ENCODE measurements at regions not wholly inside any gene's neighbourhood (a gene's known extent, or its start where the extent isn't known, plus 50 kb on each side); places are given as distances from the start of the nearest gene placed in this dataset.

DNA sequence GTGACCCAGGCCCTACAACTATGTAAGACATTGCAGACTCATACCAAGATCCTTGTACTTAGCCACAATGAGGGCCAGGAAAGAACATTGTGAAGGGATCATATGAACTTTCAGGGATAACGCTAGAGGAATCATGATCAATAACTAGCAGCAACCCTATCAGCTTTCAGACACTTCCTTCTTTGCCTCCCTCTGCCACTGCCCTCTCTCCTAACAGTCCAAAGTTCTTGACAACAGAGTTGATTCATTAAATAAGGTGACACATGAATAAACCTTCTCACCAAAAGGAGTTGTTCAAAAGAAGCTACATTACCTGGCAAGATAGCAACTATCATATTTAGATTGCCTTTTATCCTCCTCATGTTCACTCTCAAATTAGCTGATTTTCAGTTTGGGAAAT is 272.2 kb upstream of the DACH1 start:
- no peak for DNase-seq (ENCODE audit: low read depth in 4 of 4, low spot score in 3 of 4)

DNA sequence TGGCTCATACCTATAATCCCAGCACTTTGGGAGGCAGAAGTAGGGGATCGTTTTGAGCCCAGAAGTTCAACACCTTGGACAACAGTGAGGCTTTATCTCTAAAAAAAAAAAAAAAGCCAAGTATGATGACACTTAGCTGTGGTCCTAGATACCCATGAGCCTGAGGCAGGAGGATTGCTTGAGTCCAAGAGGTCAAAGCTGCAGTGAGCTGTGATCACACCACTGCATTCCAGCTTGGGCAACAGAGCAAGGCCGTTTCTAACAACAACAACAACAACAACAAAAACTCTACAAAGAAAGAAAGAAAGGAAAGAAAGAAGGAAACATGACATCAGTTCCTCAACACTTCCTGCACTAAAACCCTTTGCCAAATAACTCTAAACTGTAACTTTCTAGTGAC is 265.1 kb upstream of the DACH1 start:
- no peak for DNase-seq (ENCODE audit: low read depth in 4 of 4, low spot score in 3 of 4)

DNA sequence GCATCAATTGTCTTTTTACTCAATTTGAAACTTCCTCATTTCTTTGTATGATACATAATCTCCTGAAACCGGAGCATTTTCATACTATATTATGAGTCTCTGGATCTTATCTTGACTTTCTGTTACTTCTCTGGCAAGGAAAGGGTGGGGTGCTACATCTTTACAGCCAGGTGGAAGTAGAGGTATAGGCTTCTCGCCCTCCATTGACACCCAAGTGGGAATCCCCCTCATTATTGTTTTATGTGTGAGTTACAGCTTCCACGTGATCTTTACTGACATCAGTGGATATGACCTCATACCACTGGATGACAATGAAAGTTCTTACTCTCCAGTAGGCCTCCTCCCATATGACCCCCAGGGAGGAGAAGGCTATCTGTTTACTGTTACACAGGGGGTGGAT is 262.1 kb upstream of the DACH1 start:
- no peak for DNase-seq (ENCODE audit: low read depth in 4 of 4, low spot score in 3 of 4)

DNA sequence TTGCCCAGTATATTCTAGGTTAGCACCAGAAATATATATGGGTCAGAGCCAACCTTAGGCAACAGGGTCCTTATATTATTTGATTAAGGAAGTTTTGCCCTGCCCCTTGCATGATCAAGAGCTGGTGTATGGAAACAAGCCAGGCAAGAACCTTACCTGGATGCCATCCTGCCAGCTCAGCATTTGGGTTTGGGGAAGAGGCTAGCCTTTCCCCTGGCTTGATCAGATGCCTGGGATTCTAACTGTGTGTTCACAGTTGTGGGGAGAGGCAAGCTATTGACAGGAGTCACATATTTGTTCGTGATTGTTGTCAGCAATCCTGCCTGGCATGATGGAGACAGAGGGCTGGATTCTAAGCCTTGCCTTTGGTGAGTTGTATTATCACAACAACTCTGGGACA is 260.0 kb upstream of the DACH1 start:
- no peak for DNase-seq (ENCODE audit: low read depth in 4 of 4, low spot score in 3 of 4)

DNA sequence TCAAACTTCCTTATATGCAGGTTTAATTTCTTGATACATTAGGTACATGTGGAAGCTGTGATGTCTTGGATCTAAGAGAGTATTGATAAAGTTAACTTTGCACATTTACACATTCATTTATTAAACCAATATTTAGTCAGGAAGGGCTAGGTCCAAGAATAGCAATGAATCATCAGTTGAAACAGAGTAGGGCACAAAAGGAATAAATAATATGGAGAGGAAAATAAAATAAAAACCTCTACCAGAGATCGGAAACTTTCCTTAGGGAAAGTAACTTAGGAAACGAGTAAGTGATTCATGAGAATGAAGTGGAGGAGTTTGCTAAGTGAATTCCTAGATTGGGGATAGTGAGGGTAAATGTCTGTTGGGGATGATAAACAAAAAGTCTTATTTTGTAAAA is 259.4 kb upstream of the DACH1 start:
- no peak for DNase-seq (ENCODE audit: low read depth in 4 of 4, low spot score in 3 of 4)

DNA sequence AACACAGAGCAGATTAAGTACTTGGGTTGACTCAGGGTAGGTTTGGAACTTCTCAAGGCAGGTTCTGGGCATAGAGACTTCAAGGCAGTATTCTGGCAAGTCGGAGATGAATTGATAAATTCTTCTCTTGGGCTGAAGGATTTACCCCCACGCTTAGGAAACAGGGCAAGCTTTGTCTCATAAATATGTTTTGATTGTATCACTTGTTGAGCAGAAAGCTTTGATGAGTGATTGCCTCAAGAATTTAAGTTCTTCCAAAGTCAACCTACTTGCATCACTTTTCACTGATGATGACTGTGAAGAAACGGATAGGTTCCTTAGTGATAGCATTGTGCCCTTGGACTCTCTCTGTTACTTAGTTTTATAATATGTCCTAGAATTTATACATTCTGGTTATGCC is 258.6 kb upstream of the DACH1 start:
- no peak for DNase-seq (ENCODE audit: low read depth in 4 of 4, low spot score in 3 of 4)

DNA sequence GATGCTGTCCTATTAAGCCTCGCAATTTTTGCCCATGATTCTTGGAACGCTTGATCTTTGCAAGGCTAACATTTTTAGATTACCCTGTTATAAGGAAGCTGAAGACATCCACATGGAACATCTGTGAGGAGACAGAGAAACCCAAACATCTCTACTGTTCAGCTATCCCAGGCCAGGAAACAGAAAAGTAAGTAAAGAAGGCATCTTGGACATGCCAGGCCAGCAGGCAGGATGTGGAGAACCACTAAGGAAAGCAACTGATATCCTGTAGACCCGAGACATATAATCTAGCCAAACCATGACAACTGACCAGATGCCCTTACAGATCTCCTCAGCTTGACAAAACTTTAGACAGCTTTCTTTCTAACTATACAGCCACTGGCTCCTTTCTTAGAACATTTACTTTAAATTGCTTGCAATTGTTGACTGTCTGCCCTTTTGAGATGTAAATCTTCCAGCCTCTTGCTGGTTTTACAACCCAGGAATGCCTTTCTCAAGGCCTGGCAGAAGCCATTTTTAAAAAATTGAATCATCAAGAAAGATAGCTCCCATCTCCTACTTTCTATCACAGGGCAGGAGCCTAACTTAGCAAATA is 255.8 kb upstream of the DACH1 start:
- no peak for DNase-seq (ENCODE audit: low read depth in 4 of 4, low spot score in 3 of 4)

DNA sequence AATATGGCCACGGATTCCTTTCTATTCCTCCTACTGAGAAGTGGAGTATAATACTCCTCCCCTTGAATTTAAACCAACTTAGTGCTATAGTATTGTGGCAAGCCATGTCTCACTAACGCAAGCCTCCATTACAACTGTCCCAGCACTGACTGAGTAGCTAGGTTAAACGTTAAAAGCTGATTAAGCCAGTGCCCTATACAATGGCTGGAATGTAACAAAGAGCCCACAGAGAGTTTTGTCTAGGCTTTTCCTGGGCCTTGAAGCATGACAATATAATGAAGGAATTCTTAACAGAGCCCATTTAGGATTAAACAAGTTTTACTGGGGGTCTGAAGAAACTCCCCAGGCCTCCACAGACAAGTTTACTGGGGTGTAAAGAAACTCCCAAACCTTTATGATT is 254.5 kb upstream of the DACH1 start:
- no peak for DNase-seq (ENCODE audit: low read depth in 4 of 4, low spot score in 3 of 4)

DNA sequence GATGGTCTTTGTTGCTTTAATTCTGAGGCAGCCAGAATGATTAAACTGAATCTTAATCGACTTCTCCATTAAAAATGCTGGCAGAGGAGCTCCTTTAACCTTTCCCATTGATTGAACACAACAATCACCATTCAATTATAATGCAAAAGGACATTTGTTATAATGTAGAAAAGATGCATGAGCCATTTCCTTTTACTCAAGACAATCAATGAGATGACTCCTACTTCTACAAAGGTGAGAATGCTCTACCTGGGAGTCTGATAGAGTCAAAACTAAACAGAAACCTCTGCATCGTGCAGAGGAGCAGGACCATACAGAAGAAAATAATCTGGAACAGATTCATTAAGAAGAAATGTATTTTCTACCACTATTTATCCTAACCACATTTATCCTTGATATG is 253.6 kb upstream of the DACH1 start:
- no peak for DNase-seq (ENCODE audit: low read depth in 4 of 4, low spot score in 3 of 4)

DNA sequence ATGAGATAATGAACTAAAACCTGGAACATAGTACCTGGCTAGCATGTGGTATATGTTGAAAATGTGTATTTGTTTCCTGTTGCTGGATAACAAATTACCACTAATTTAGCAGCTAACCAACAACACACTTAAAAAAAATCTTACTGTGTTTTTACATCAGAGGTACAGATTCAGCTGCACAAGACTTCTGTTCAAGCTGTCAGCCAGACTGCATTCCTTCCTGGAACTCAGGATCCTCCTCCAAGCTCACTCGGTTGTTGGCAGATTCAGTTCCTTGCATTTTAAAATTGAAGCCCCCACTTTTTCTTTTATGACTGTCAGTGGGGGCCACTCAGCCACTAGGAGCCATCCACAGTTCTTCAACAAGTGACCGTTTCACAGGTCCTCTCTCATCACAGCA is 246.9 kb upstream of the DACH1 start:
- DNase-seq (ENCODE audit: low read depth in 4 of 4, low spot score in 3 of 4) = no peak

DNA sequence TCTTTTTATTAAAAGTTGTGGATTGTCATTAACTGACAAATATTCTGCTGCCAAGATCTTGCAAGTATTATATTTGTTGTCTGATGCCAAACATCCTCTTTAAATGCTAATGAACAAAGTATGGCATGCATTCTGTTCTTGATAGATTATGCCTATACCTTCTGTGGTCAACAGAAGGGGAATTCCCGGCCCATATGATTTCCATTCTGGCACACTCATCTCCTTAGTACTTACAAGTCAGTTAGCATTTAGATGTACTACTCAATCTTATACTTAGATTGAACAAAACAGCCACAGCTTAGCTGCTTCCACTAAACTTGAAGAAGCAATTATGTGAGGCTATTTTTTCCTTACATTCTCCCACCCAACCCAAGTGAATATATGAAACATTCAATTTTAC is 246.1 kb upstream of the DACH1 start:
- DNase-seq (ENCODE audit: low read depth in 4 of 4, low spot score in 3 of 4) = no peak

DNA sequence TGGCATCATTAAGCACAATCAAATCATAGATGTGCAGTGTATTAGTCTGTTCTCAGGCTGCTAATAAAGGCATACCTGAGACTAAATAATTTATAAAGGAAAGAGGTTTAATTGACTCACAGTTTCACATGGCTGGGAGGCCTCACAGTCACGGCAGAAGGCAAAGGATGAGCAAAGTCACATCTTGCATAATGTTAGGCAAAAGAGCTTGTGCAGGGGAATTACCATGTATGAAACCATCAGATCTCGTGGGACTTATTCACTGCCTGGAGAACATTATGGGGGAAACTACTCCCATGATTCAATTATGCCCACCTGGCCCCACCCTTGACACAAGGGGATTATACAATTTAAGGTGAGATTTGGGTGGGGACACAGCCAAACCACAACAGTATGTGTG is 245.2 kb upstream of the DACH1 start:
- no peak for DNase-seq (ENCODE audit: low read depth in 4 of 4, low spot score in 3 of 4)

DNA sequence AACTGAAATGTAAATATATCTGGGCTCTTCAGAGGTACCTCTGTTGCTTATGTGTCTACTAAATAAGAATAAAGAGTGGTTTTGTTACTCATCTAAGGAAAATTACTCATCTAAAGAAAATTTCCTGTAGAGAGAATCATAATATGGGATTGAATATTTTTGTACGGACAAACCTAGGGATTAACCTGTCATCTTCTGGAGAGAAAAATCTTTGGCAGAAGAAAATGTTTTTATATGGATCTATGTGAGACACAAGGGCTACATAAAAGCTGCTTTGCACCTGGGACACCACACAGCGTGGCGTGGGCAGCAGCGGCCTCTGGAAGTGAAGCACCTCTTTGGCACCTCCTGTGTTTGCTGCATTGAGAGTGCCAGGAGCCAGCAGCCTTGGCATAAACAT is 242.9 kb upstream of the DACH1 start:
- no peak for DNase-seq (ENCODE audit: low read depth in 4 of 4, low spot score in 3 of 4)

DNA sequence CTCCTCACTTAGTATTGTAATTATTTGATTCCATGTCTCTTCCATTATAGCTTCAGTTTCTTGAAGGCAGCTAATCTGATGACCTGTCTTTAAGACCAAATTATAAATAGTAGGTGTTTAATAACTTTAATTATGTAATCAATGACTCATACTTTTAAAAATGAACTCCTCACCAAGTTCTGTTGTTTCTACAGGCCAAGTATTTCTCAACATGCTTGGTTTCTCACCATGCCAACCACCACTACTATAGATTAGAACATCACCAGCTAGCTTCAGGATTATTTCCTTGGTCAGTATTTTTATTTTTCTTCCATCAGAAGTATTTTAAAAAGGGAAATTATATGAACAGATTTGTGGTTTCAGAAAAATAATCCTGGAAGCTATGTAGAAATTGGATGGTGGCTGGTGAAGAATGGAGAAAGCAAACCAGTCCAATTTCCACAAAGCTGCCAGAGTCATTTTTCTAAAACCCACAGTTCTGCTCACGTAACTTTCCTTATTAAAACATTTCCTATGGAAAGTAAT is 237.7 kb upstream of the DACH1 start:
- DNase-seq (ENCODE audit: low read depth in 4 of 4, low spot score in 3 of 4) = no peak

DNA sequence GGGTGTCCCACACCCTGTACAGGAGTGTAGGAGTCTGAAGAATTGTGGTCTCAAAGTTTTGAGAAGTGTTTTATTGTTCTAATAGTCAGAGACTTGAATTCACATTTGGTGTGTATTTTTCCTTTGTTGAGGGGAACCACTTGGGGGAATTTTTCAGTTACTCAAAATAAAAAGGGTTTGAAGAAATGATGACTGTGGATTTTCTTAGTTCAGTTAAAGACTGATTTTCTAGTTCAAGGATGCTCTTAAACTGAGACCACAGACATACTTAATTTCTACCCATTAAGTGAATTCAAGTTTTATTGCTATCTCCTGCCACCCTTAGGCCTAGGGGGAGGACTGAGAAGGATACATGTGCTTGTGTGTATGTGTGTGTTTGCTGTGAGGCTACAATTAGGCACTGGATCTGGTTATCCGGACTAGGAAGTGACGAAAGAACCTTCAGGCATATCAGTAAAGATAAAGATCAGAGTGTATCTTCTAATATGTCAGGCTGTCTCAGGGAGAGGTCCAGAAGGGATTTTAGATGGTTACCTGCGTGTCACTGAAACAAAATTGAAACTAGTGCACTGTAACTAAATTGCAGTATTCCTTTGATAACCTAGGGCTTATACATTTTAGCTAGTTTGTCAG is 234.9 kb upstream of the DACH1 start:
- no peak for DNase-seq (ENCODE audit: low read depth in 4 of 4, low spot score in 3 of 4)

DNA sequence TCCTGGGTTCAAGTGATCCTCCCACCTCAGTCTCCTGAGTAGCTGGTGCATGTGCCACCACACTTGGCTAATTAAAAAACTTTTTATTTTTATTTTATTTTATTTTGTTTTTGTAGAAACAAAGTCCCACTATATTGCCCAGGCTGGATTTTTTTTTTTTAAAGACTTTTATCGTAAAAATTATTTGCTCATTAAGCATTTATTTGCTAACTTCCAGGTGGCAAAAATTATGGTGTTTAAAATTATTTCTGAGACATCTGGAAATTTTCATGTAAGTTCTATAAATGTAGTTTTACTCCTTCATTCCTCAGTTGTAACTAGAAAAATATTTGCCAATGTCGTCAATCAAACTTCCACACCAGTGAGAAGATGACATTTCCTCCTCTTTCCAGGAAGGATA is 233.3 kb upstream of the DACH1 start:
- no peak for DNase-seq (ENCODE audit: low read depth in 4 of 4, low spot score in 3 of 4)

DNA sequence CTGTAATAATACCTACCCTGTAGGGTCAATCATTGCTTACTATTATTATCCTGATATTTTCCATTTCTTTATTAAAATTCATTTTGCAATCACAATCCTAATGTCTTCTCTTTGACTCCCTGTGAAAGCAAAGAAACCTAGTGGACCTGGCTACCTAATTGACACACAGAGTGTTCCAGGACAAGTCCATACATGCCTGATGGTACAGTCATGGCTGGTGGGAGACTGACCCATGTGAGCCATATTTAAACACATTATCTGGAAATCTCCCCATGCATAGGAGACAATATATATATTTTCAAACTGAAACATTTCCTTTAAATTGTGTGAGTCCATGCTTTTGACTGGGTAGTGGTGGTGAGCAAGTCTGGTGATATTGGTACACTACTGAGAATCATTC is 230.6 kb upstream of the DACH1 start:
- DNase-seq (ENCODE audit: low read depth in 4 of 4, low spot score in 3 of 4) = no peak

DNA sequence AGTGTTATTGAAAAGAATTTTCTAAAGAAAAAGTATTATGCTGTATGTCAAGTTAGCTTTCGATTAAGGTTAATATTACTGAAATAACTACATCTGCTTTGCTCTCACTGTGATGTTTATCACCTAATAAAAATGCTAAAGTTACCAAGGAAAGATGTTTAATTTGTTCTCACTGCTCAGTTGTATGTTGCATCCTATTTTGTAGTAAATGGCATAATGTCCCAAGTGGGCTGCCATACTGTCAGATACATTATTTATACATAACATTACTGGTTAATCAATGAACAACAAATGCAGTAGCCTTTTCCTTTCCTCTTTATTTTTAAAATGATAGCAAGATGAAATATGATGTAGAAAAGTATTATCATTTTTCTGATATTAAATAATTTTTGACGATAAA is 226.3 kb upstream of the DACH1 start:
- DNase-seq (ENCODE audit: low read depth in 4 of 4, low spot score in 3 of 4) = no peak

DNA sequence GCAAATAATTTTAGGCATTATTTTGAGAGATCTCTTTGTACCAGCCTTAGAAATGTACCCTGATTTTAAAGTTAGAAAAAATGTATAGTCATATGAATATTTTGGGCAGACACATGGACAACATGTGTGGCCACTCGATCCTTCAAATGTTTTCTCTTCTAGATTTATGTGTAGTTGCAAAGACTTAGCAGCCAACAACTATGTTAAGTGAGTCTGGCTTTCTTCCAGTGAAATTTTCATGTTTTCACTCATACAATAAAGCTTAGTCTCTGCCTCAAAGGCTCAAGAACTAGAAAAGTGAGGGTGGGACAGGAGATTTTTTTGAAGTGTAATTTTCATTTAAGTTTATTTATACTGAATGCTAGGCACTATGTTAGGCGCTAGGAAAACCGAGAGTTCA is 207.7 kb upstream of the DACH1 start:
- DNase-seq (ENCODE audit: low read depth in 4 of 4, low spot score in 3 of 4) = no peak

DNA sequence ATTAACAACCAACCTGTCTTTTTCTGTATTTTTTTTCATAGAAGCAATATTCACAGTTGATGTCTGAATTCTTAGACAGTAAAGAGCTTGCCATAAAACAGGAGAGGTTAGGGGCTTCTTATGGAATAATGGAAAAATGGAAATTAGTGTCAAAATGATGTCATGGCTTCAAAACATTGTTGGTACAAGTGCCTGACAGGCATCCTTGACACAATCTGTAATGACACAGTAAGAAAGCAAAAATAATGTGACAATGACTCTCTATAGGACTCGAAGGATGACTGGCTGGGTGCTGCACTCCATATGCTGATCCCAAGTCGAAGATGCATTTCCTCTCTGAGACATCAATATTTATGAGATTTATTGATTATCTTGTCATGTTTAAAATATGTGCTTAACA is 205.3 kb upstream of the DACH1 start:
- DNase-seq (ENCODE audit: low read depth in 4 of 4, low spot score in 3 of 4) = no peak

DNA sequence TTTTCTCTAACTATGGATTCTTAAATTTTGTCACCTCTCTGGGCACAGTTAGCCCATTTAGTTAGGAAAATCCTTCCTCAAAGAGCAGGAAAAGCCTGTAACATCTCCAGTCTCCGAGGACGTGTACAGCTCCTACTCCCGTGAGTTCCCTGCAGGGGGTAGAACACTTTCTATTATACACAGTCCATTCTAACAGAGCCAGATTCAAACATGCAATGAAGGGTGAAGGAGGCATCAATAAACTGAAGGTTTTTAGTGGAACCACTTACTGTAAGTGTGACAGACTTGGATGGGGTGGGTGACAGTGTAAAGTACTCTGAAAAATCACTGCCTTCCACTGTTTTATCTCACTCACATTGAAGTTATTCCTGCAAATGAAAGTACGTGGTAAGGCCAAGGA is 204.7 kb upstream of the DACH1 start:
- DNase-seq (ENCODE audit: low read depth in 4 of 4, low spot score in 3 of 4) = no peak

DNA sequence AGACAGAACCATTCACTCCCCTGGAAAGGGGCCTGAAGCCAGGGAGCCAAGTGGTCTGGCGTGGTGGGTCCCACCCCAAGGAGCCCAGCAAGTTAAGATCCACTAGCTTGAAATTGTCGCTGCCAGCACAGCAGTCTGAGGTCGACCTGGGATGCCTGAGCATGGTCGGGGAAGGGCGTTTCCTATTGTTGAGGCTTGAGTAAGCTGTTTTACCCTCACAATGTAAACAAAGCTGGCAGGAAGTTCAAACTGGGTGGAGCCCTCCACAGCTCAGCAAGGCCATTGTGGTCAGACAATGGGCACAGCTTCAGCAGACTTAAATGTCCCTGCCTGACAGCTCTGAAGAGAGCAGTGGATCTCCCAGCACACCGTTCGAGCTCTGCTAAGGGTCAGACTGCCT is 195.6 kb upstream of the DACH1 start:
- DNase-seq (ENCODE audit: low read depth in 4 of 4, low spot score in 3 of 4) = no peak

DNA sequence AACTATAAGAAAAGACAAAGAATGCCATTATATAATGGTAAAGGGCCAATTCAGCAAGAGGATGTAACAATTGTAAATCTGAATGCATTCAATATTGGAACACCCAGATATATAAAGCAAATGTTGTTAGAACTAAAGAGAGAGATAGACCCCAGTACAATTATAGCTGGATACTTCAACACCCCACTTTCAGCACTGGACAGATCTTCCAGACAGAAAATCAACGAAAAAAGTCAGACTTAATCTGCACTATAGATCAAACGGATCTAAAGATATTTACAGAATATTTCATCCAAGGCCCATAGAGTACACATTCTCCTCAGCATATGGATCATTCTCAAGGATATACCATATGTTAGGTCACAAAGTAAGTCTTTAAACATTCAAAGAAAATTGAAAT is 194.6 kb upstream of the DACH1 start:
- no peak for DNase-seq (ENCODE audit: low read depth in 4 of 4, low spot score in 3 of 4)
